WERI-Rb-1 (cell line): ENCODE measurements at regions not wholly inside any gene's neighbourhood (a gene's known extent, or its start where the extent isn't known, plus 50 kb on each side); places are given as distances from the start of the nearest gene placed in this dataset.

Experiments
- DNase-seq: peaks from one replicate; pipeline ENCODE4 v3.0.0-alpha.2; 2020
- H3K27ac ChIP-seq: fragments of 250-450 bp; sonication (Bioruptor Pico); 2 replicates; pipeline ENCODE4 v1.5.1; 2020; ENCODE audit warnings: mild to moderate bottlenecking, moderate library complexity
- H3K27me3 ChIP-seq: fragments of 250-450 bp; sonication (Bioruptor Pico); 2 replicates; pipeline ENCODE4 v1.5.1; 2021; ENCODE audit warnings: mild to moderate bottlenecking, low read depth, moderate library complexity; ENCODE audit not compliant: insufficient read depth, severe bottlenecking
- H3K36me3 ChIP-seq: fragments of 250-450 bp; sonication (Bioruptor Pico); 2 replicates; pipeline ENCODE4 v1.5.1; 2020; ENCODE audit warnings: mild to moderate bottlenecking, moderate library complexity
- H3K4me3 ChIP-seq: 2 replicates; pipeline ENCODE4 v1.5.1; 2011; ENCODE audit warnings: low read depth, mild to moderate bottlenecking, control low read depth, low read length
- H3K9me3 ChIP-seq: fragments of 250-450 bp; sonication (Bioruptor Pico); 2 replicates; pipeline ENCODE4 v1.5.1; 2021; ENCODE audit warnings: mild to moderate bottlenecking, moderate library complexity; ENCODE audit not compliant: severe bottlenecking
- TF ChIP-seq, protein P1 (sequence below): IDR thresholded peaks from 2 replicates; pipeline ENCODE4 v1.5.1; 2011; ENCODE audit warnings: low read depth, mild to moderate bottlenecking, control low read depth, inconsistent platforms, low read length

GRCh38 chr10:33982995-33983394 lies 648.5 kb upstream of the NRP1 start:
- Histone ChIP-seq H3K27me3 (no peaks in the 10 kb centered on the region), H3K4me3 (no peak overlapping the region), H3K36me3 (no peaks in the 10 kb centered on the region), H3K9me3 (no peaks in the 10 kb centered on the region), H3K27ac (no peak overlapping the region)
- no peak for DNase-seq
- TF ChIP-seq, protein P1, sequence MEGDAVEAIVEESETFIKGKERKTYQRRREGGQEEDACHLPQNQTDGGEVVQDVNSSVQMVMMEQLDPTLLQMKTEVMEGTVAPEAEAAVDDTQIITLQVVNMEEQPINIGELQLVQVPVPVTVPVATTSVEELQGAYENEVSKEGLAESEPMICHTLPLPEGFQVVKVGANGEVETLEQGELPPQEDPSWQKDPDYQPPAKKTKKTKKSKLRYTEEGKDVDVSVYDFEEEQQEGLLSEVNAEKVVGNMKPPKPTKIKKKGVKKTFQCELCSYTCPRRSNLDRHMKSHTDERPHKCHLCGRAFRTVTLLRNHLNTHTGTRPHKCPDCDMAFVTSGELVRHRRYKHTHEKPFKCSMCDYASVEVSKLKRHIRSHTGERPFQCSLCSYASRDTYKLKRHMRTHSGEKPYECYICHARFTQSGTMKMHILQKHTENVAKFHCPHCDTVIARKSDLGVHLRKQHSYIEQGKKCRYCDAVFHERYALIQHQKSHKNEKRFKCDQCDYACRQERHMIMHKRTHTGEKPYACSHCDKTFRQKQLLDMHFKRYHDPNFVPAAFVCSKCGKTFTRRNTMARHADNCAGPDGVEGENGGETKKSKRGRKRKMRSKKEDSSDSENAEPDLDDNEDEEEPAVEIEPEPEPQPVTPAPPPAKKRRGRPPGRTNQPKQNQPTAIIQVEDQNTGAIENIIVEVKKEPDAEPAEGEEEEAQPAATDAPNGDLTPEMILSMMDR: no peak

DNA sequence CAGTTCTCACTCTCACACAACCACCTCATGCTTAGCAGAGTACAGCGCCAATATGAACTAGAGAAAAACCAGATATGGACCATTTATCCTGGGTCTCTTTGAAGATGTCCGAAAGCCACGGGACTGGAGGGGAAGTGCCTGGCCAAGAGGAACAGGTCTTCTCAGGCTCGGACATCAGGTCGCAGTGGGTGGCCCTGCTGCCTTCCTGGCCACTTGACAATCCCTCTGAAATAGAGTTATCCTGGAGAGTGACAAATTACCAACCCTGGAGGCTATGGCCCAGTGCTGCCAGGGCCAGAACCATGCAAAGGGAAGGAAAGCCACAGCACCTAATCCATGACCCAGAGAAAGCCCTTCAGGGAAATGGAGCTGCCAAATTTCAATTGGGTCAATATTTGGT lies 646.8 kb upstream of the NRP1 start:
- Histone ChIP-seq H3K9me3 (no peaks in the 10 kb centered on the region), H3K4me3 (no peak overlapping the region), H3K36me3 (no peaks in the 10 kb centered on the region), H3K27ac (no peak overlapping the region), H3K27me3 (no peaks in the 10 kb centered on the region)
- DNase-seq: no peak
- TF ChIP-seq, protein P1: no peak

DNA sequence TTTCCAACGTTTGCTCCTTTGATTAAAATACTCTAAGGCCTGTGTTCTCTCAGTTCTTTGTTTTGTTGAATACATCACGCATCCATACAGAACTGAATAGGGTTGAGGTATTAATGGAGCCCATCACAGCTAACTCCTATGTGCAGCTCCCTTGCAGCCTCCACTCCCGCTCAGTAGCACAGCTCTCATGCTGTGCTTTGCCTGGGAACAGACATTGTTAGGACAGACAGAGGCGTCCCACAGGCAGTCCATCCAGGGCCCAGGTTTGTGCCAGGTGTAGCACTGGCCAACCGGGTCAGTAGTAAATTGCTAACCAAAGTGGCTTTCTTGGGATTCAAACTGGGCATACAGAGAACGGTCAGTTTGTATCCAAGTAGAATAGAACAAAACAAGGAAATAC lies 644.7 kb upstream of the NRP1 start:
- no peak overlapping the region for H3K4me3 ChIP-seq
- H3K36me3 ChIP-seq: no peaks in the 10 kb centered on the region
- no peaks in the 10 kb centered on the region for H3K27me3 ChIP-seq
- TF ChIP-seq, protein P1: no peak
- no peak for DNase-seq
- no peak overlapping the region for H3K27ac ChIP-seq
- H3K9me3 ChIP-seq: no peaks in the 10 kb centered on the region

- H3K9me3 ChIP-seq: no peaks in the 10 kb centered on the region
- H3K27me3 ChIP-seq: no peaks in the 10 kb centered on the region
- H3K27ac ChIP-seq: no peak overlapping the region
- H3K4me3 ChIP-seq: no peak overlapping the region
- DNase-seq: no peak
- TF ChIP-seq, protein P1: no peak
- H3K36me3 ChIP-seq: no peaks in the 10 kb centered on the region
Observed at GRCh38 chr10:33975481-33975880, 641.0 kb upstream of the NRP1 start.

GRCh38 chr10:33974976-33975478 lies 640.6 kb upstream of the NRP1 start:
- no peaks in the 10 kb centered on the region for H3K36me3 ChIP-seq

GRCh38 chr10:33968983-33969382 lies 634.5 kb upstream of the NRP1 start:
- Histone ChIP-seq H3K27ac (no peak overlapping the region), H3K27me3 (no peaks in the 10 kb centered on the region), H3K36me3 (no peaks in the 10 kb centered on the region), H3K4me3 (no peak overlapping the region), H3K9me3 (no peaks in the 10 kb centered on the region)
- no peak for DNase-seq
- TF ChIP-seq, protein P1: no peak

More at GRCh38 chr10:33974976-33975478, 640.6 kb upstream of the NRP1 start:
- H3K9me3 ChIP-seq: no peaks in the 10 kb centered on the region
- H3K27me3 ChIP-seq: no peaks in the 10 kb centered on the region
- no peak overlapping the region for H3K27ac ChIP-seq
- no peak overlapping the region for H3K4me3 ChIP-seq
- no peak for DNase-seq
- TF ChIP-seq, protein P1: no peak
